ENCODE measurements at regions not wholly inside any gene's neighbourhood (a gene's known extent, or its start where the extent isn't known, plus 50 kb on each side); places are given as distances from the start of the nearest gene placed in this dataset.
"Not testable (repeated sequence)": the region's sequence is repeated elsewhere in the genome, so short reads cannot be mapped to it uniquely, and the experiment has no call there.

- TF ChIP-seq CTCF (IDR thresholded peaks at IDR 0.05) (no peak), ZFX (IDR thresholded peaks at IDR 0.05; ENCODE audit: borderline replicate concordance) (no peak)
Measured at GRCh38 chr9:40913928-40914673, 214.4 kb downstream of the FOXD4L6 start.

GRCh38 chr9:40913096-40913719 lies 215.3 kb downstream of the FOXD4L6 start:
- TF ChIP-seq CTCF (IDR thresholded peaks at IDR 0.05) (no peak), ZFX (IDR thresholded peaks at IDR 0.05; ENCODE audit: borderline replicate concordance) (no peak)
- H3K27ac ChIP-seq, result no peak overlapping the region

More at GRCh38 chr9:40913928-40914673, 214.4 kb downstream of the FOXD4L6 start:
- H3K27ac ChIP-seq, result no peak overlapping the region

DNA sequence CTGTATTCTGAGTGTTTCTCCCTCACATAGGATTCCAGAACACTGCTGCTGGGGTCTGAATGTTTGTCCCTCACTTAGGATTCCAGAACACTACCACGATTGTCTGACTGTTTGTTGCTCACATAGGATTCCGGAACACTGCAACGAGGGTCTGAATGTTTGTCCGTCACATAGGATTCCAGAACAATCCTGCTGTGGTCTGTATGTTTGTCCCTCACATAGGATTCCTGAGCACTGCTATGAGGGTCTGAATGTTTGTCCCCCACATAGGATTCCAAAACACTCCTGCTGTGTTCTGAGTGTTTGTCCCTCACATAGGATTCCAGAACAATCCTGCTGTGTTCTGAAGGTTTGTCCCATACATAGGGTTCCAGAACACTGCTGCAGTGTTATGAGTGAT lies 215.8 kb downstream of the FOXD4L6 start:
- not testable (repeated sequence) for H3K27ac ChIP-seq

DNA sequence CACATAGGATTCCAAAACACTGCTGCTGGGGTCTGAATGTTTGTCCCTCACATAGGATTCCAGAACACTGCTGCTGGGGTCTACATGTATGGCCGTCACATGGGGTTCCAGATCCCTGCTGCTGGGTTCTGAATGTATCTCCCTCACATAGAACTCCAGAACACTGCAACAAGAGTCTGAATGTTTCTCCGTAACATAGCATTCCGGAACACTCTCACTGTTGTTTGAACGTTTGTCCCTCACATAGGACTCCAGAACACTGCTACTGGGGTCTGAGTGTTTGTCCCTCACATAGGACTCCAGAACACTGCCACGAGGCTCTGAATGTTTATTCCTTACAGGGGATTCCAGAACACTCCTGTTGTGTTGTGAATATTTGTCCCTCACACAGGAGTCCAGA lies 216.8 kb downstream of the FOXD4L6 start:
- TF ChIP-seq CTCF (IDR thresholded peaks at IDR 0.05), result no peak
- TF ChIP-seq ZFX (IDR thresholded peaks at IDR 0.05; ENCODE audit: borderline replicate concordance), result no peak
- no peak overlapping the region for H3K27ac ChIP-seq

DNA sequence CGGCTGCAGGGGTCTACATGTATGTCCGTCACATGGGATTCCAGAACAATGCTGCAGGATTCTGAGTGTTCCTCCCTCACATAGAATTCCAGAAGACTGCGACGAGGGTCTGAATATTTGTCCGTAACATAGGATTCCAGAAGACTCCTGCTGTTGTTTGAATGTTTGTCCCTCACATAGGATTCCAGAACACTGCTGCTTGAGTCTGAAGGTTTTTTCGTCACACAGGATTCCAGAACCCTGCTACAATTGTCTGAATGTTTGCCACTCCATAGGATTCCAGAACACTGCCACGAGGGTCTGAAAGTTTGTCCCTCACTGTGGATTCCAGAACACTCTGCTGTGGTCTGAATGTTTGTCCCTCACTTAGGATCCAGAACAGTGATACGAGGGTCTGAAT lies 217.5 kb downstream of the FOXD4L6 start:
- H3K27ac ChIP-seq, result not testable (repeated sequence)

DNA sequence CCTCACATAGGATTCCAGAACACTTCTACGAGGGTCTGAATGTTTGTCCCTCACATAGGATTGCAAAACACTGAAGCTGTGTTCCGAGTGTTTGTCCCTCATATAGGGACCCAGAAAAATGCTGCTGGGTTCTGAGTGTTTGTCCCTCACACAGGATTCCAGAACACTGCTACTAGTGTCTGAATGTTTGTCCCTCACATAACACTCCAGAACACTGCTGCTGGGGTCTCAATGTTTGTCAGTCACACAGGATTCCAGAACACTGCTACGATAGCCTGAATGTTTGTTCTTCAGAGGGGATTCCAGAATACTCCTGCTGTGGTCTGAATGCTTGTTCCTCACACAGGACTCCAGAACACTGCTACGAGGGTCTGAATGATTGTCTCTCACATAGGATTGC lies 218.7 kb downstream of the FOXD4L6 start:
- no peak overlapping the region for H3K27ac ChIP-seq
- no peak for TF ChIP-seq ZFX (IDR thresholded peaks at IDR 0.05; ENCODE audit: borderline replicate concordance)
- no peak for TF ChIP-seq CTCF (IDR thresholded peaks at IDR 0.05)

DNA sequence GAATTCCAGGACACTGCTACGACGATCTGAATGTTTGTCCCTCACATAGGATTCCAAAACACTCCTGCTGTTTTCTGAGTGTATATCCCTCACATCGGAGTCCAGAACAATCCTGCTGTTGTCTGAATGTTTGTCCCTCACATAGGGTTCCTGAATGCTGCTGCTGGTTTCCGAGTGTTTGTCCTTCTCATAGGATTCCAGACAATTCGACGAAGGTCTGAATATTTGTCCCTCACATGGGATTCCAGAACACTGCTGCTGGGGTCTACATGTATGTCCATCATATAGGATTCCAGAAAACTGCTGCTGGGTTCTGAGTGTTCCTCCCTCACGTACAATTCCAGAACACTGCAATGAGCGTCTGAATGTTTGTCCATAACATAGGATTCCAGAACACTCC lies 219.4 kb downstream of the FOXD4L6 start:
- H3K27ac ChIP-seq, result not testable (repeated sequence)

DNA sequence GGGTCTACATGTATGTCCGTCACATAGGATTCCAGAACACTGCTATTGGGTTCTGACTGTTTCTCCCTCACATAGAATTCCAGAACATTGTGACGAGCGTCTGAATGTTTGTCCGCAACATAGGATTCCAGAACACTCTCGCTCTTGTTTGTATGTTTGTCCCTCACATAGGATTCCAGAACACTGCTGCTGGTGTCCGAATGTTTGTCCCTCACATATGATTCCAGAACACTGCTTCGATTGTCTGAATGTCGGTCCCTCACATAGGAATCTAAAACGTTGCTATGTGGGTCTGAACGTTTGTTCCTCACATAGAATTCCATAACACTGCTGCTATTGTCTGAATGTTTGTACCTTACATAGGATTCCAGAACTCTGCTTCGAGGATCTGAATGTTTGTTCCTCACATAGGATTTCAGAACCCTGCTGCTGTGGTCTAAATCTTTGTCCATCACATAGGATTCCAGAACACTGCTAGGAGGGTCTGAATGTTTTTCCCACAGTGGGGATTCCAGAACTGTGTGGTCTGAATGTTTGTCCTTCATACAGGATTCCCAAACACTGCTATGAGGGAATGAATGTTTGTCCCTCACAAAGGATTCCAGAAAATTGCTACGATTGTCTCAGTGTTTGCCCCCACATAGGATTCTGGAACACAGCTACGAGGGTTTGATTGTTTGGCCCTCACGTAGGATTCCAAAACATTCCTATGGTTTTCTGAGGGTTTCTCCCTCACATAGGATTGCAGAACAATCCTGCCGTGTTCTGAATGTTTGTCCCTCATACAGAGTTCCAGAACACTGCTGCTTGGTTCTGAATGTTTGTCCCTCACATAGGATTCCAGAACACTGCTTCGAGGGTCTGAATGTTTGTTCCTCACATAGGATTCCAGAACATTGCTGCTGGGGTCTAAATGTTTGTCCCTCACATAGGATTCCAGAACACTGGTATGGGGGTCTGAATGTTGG lies 220.5 kb downstream of the FOXD4L6 start:
- no peak overlapping the region for H3K27ac ChIP-seq
- no peak for TF ChIP-seq CTCF (IDR thresholded peaks at IDR 0.05)
- TF ChIP-seq ZFX (IDR thresholded peaks at IDR 0.05; ENCODE audit: borderline replicate concordance), result no peak

GRCh38 chr9:40906879-40907278 lies 221.6 kb downstream of the FOXD4L6 start:
- H3K27ac ChIP-seq, result not testable (repeated sequence)

DNA sequence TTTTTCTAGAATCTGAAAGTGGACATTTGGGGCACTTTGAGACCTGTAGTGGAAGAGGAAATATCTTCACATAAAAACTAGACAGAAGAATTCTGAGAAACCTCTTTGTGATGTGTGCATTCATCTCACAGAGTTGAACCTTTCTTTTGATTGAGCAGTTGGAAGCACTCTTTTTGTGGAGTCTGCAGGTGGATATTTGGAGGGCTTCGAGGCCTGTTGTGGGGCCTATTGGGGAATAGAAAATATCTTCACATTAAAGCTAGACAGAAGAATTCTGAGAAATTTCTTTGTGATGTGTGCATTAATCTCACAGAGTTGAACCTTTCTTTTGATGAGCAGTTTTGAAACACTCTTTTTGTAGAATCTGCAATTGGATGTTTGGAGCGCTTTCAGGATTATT lies 236.2 kb downstream of the FOXD4L6 start:
- H3K27ac ChIP-seq, result not testable (repeated sequence)

- not testable (repeated sequence) for H3K27ac ChIP-seq
Measured at GRCh38 chr9:40885858-40886257, 242.6 kb downstream of the FOXD4L6 start.

DNA sequence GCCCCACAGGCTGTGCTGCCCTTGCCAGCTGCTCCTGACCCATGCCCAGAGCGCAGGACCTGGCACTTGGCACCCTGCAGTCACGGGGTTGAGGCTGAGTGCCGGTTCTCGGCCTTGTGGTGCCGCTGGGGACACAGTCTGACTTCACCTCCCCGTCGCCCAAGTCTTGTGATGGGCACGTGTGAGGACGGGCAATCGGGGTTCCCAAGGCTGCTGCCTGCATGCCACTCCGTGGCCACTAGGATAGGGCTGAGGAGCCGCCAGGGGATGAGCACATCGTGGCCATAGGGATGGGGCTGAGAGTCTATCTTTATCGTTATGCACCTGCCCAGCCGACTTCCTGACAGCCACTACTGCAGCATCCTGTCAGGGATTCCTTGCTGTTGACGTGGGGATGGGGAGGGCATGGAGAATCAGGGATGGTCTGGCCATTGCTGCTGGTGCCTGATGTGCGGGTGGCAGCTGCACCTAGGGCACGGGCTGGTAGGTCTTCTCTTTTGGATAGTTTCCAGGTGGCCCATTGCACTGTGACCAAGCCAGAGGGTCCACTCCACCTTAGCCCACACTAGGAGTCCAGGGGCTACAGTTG lies 243.5 kb downstream of the FOXD4L6 start:
- H3K27ac ChIP-seq, result not testable (repeated sequence)

Measured in 22Rv1 (cell line).